GM23338 (cell line): ENCODE measurements at regions not wholly inside any gene's neighbourhood (a gene's known extent, or its start where the extent isn't known, plus 50 kb on each side); places are given as distances from the start of the nearest gene placed in this dataset.

Experiments used
- ATAC-seq: fragments of 200-7000 bp; cut with Tn5 transposase; 3 replicates; pipeline ENCODE4 v1.9.1; 2020
- DNase-seq: peaks from one replicate; pipeline ENCODE4 v3.0.0-alpha.2; 2015; ENCODE audit warnings: low spot score
- H2AFZ ChIP-seq: fragments of 200-600 bp; sonication (generic); 2 replicates; pipeline ENCODE4 v1.8.0; 2016; ENCODE audit warnings: antibody characterized with exemption, mild to moderate bottlenecking, moderate library complexity
- H3F3A ChIP-seq: fragments of 200-600 bp; sonication (generic); replicated peaks from 2 replicates; pipeline ENCODE4 v1.8.0; 2017; ENCODE audit warnings: antibody characterized with exemption, mixed run types, low read depth
- H3K27ac ChIP-seq: fragments of 200-600 bp; sonication (generic); 2 replicates; pipeline ENCODE4 v1.6.1; 2016; ENCODE audit warnings: low read depth
- H3K27me3 ChIP-seq: fragments of 200-600 bp; sonication (generic); 2 replicates; pipeline ENCODE4 v1.8.0; 2016; ENCODE audit warnings: mild to moderate bottlenecking, mixed run types, moderate library complexity; ENCODE audit not compliant: insufficient read depth
- H3K36me3 ChIP-seq: fragments of 200-600 bp; sonication (generic); 2 replicates; pipeline ENCODE4 v1.8.0; 2016; ENCODE audit warnings: mild to moderate bottlenecking; ENCODE audit not compliant: insufficient read depth
- H3K4me1 ChIP-seq: fragments of 200-600 bp; sonication (generic); 2 replicates; pipeline ENCODE4 v1.8.0; 2016; ENCODE audit warnings: mild to moderate bottlenecking, moderate library complexity; ENCODE audit not compliant: insufficient read depth
- H3K4me2 ChIP-seq: fragments of 200-600 bp; sonication (generic); 2 replicates; pipeline ENCODE4 v1.7.1; 2017; ENCODE audit warnings: mixed run types
- H3K4me3 ChIP-seq: fragments of 200-600 bp; sonication (generic); 2 replicates; pipeline ENCODE4 v1.6.1; 2016; ENCODE audit warnings: mixed run types
- H3K79me2 ChIP-seq: fragments of 200-600 bp; sonication (generic); replicated peaks from 2 replicates; pipeline ENCODE4 v1.8.0; 2017; ENCODE audit warnings: mild to moderate bottlenecking; ENCODE audit not compliant: insufficient read depth
- H3K9me2 ChIP-seq: fragments of 200-600 bp; sonication (generic); 2 replicates; pipeline ENCODE4 v1.8.0; 2017; ENCODE audit not compliant: insufficient read depth
- H4K20me1 ChIP-seq: fragments of 200-600 bp; sonication (generic); replicated peaks from 2 replicates; pipeline ENCODE4 v1.8.0; 2017; ENCODE audit warnings: mild to moderate bottlenecking; ENCODE audit not compliant: insufficient read depth
- H3K27ac Mint-ChIP-seq: 2 replicates; pipeline ENCODE4 v1.8.0; 2020; ENCODE audit warnings: inconsistent platforms, mild to moderate bottlenecking, moderate library complexity, mixed read lengths
- H3K27me3 Mint-ChIP-seq: 3 replicates; pipeline ENCODE4 v1.8.0; 2022; ENCODE audit warnings: low read depth, mild to moderate bottlenecking, moderate library complexity, mixed read lengths, inconsistent platforms; ENCODE audit not compliant: insufficient read depth, poor library complexity
- H3K36me3 Mint-ChIP-seq: 3 replicates; pipeline ENCODE4 v1.8.0; 2021; ENCODE audit warnings: low read depth, mild to moderate bottlenecking, inconsistent platforms, moderate library complexity, mixed read lengths
- H3K4me1 Mint-ChIP-seq: 3 replicates; pipeline ENCODE4 v1.8.0; 2020; ENCODE audit warnings: mild to moderate bottlenecking, inconsistent platforms, mixed read lengths
- H3K4me3 Mint-ChIP-seq: 3 replicates; pipeline ENCODE4 v1.8.0; 2021; ENCODE audit warnings: moderate library complexity, mild to moderate bottlenecking, inconsistent platforms, mixed read lengths
- H3K9me3 Mint-ChIP-seq: 3 replicates; pipeline ENCODE4 v1.8.0; 2020; ENCODE audit warnings: moderate library complexity, mild to moderate bottlenecking, inconsistent platforms, mixed read lengths
- CREB1 ChIP-seq: fragments of 250-450 bp; sonication (Bioruptor Pico); IDR thresholded peaks from 2 replicates; pipeline ENCODE4 v1.5.0; 2020; ENCODE audit warnings: low read depth, mild to moderate bottlenecking, moderate library complexity
- EZH2 ChIP-seq: fragments of 200-600 bp; sonication (generic); IDR thresholded peaks from one replicate; pipeline ENCODE4 v1.8.0; 2017; ENCODE audit warnings: antibody characterized with exemption, mild to moderate bottlenecking, low read depth; ENCODE audit not compliant: unreplicated experiment
- EZH2phosphoT487 ChIP-seq: fragments of 200-600 bp; sonication (generic); IDR thresholded peaks from one replicate; pipeline ENCODE4 v1.8.1; 2018; ENCODE audit warnings: antibody characterized with exemption; ENCODE audit not compliant: unreplicated experiment
- JUNB ChIP-seq: IDR thresholded peaks from one replicate; pipeline ENCODE4 v1.6.1; 2016; ENCODE audit warnings: antibody characterized with exemption; ENCODE audit not compliant: unreplicated experiment
- NANOG ChIP-seq: IDR thresholded peaks from 2 replicates; pipeline ENCODE4 v1.6.1; 2016; ENCODE audit warnings: antibody characterized with exemption, borderline replicate concordance
- POLR2AphosphoS5 ChIP-seq: IDR thresholded peaks from 2 replicates; pipeline ENCODE4 v1.6.1; 2016; ENCODE audit warnings: antibody characterized with exemption, low read depth
- STAT1 ChIP-seq: IDR thresholded peaks from one replicate; pipeline ENCODE4 v1.6.1; 2016; ENCODE audit warnings: antibody characterized with exemption; ENCODE audit not compliant: unreplicated experiment
- ZNF114 ChIP-seq: fragments of 250-450 bp; sonication (Bioruptor Pico); IDR thresholded peaks from 2 replicates; pipeline ENCODE4 v1.5.0; 2020; ENCODE audit warnings: mild to moderate bottlenecking, moderate library complexity
- ZNF331 ChIP-seq: fragments of 250-450 bp; sonication (Bioruptor Pico); IDR thresholded peaks from 2 replicates; pipeline ENCODE4 v1.5.0; 2020; ENCODE audit warnings: low read depth, mild to moderate bottlenecking, moderate library complexity
- TF ChIP-seq, protein P1 (sequence below), 2 experiments: fragments of 200-600 bp in 1 of 2; sonication (generic) in 1 of 2; conservative IDR thresholded peaks; 2 replicates each; pipeline versions ENCODE4 v1.5.1 to v1.6.1; 2016 to 2017; ENCODE audit warnings: antibody characterized with exemption in 2 of 2, low read depth in 2 of 2, mild to moderate bottlenecking in 2 of 2, moderate library complexity in 1 of 2
- TF ChIP-seq, protein P2 (sequence below): fragments of 250-450 bp; sonication (Bioruptor Pico); IDR thresholded peaks from 2 replicates; pipeline ENCODE4 v1.5.0; 2020; ENCODE audit warnings: mild to moderate bottlenecking, moderate library complexity
- TF ChIP-seq, protein P3 (sequence below): IDR thresholded peaks from 2 replicates; pipeline ENCODE4 v1.6.1; 2016; ENCODE audit warnings: antibody characterized with exemption
- TF ChIP-seq, protein P4 (sequence below): IDR thresholded peaks from one replicate; pipeline ENCODE4 v1.6.1; 2018; ENCODE audit warnings: antibody characterized with exemption; ENCODE audit not compliant: unreplicated experiment

DNA sequence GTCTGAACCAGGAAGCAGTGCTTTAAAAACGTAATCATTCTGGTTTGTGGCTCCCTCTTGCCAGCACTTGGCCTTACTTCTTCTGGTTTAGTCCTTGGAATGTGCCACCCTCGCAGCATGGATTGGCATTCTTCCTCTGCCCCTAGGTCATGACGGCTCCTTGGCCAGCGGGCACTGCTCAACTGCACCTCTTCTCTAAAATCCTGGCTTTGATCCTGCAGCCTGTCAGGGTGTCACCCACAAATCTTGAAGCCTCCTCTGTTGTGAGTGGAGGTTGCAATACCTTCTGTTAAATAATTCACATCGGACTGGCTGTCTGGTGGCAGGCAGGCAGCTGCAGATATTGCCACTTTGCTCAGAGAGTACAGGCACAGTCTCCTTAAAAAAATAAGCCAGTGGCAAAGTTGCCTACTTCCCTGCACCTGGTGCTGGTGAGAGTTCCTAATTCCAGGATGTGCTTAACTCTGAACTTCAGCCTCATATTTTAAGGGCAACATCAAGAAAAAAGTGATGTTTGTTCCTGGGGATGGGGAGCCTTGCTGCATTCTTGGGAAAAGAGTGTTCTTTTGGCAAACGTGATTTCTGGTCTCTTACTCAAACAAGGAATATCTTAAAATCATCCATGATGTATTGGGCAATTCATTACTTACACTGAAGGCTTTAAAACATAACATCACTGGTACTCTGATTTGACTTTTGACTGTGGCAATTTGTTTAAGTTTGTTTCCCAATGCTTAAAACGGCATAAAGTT is 179.8 kb downstream of the FOXA2 start:
- H3K4me2 ChIP-seq = no peak overlapping the region; the same call in 1 of the 2 replicates
- peaks cover 5% of the 10 kb centered on the region for H3K27me3 Mint-ChIP-seq
- DNase-seq = no peak
- H3K27ac Mint-ChIP-seq = no peak overlapping the region
- H3K27ac ChIP-seq = no peak overlapping the region
- H3K9me3 Mint-ChIP-seq = no peaks in the 10 kb centered on the region
- no peak for ATAC-seq
- H3K27me3 ChIP-seq = peaks cover 15% of the 10 kb centered on the region
- H3K4me3 Mint-ChIP-seq = no peak overlapping the region
- no peaks in the 10 kb centered on the region for H3K36me3 ChIP-seq
- H3K4me3 ChIP-seq = no peak overlapping the region
- H3K36me3 Mint-ChIP-seq = no peaks in the 10 kb centered on the region
- peaks cover 30% of the 10 kb centered on the region for H3K4me1 ChIP-seq
- TF ChIP-seq, protein P1, sequence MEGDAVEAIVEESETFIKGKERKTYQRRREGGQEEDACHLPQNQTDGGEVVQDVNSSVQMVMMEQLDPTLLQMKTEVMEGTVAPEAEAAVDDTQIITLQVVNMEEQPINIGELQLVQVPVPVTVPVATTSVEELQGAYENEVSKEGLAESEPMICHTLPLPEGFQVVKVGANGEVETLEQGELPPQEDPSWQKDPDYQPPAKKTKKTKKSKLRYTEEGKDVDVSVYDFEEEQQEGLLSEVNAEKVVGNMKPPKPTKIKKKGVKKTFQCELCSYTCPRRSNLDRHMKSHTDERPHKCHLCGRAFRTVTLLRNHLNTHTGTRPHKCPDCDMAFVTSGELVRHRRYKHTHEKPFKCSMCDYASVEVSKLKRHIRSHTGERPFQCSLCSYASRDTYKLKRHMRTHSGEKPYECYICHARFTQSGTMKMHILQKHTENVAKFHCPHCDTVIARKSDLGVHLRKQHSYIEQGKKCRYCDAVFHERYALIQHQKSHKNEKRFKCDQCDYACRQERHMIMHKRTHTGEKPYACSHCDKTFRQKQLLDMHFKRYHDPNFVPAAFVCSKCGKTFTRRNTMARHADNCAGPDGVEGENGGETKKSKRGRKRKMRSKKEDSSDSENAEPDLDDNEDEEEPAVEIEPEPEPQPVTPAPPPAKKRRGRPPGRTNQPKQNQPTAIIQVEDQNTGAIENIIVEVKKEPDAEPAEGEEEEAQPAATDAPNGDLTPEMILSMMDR (conservative IDR thresholded peaks at IDR 0.05; ENCODE audit: low read depth in 2 of 2) = no peak
- TF ChIP-seq JUNB (no peak), ZNF114 (no peak), CREB1 (CRISPR knock-in tag) (no peak), STAT1 (no peak), POLR2AphosphoS5 (no peak), EZH2phosphoT487 (no peak), EZH2 (no peak), ZNF331 (CRISPR knock-in tag) (no peak), NANOG (no peak)
- TF ChIP-seq, protein P2, sequence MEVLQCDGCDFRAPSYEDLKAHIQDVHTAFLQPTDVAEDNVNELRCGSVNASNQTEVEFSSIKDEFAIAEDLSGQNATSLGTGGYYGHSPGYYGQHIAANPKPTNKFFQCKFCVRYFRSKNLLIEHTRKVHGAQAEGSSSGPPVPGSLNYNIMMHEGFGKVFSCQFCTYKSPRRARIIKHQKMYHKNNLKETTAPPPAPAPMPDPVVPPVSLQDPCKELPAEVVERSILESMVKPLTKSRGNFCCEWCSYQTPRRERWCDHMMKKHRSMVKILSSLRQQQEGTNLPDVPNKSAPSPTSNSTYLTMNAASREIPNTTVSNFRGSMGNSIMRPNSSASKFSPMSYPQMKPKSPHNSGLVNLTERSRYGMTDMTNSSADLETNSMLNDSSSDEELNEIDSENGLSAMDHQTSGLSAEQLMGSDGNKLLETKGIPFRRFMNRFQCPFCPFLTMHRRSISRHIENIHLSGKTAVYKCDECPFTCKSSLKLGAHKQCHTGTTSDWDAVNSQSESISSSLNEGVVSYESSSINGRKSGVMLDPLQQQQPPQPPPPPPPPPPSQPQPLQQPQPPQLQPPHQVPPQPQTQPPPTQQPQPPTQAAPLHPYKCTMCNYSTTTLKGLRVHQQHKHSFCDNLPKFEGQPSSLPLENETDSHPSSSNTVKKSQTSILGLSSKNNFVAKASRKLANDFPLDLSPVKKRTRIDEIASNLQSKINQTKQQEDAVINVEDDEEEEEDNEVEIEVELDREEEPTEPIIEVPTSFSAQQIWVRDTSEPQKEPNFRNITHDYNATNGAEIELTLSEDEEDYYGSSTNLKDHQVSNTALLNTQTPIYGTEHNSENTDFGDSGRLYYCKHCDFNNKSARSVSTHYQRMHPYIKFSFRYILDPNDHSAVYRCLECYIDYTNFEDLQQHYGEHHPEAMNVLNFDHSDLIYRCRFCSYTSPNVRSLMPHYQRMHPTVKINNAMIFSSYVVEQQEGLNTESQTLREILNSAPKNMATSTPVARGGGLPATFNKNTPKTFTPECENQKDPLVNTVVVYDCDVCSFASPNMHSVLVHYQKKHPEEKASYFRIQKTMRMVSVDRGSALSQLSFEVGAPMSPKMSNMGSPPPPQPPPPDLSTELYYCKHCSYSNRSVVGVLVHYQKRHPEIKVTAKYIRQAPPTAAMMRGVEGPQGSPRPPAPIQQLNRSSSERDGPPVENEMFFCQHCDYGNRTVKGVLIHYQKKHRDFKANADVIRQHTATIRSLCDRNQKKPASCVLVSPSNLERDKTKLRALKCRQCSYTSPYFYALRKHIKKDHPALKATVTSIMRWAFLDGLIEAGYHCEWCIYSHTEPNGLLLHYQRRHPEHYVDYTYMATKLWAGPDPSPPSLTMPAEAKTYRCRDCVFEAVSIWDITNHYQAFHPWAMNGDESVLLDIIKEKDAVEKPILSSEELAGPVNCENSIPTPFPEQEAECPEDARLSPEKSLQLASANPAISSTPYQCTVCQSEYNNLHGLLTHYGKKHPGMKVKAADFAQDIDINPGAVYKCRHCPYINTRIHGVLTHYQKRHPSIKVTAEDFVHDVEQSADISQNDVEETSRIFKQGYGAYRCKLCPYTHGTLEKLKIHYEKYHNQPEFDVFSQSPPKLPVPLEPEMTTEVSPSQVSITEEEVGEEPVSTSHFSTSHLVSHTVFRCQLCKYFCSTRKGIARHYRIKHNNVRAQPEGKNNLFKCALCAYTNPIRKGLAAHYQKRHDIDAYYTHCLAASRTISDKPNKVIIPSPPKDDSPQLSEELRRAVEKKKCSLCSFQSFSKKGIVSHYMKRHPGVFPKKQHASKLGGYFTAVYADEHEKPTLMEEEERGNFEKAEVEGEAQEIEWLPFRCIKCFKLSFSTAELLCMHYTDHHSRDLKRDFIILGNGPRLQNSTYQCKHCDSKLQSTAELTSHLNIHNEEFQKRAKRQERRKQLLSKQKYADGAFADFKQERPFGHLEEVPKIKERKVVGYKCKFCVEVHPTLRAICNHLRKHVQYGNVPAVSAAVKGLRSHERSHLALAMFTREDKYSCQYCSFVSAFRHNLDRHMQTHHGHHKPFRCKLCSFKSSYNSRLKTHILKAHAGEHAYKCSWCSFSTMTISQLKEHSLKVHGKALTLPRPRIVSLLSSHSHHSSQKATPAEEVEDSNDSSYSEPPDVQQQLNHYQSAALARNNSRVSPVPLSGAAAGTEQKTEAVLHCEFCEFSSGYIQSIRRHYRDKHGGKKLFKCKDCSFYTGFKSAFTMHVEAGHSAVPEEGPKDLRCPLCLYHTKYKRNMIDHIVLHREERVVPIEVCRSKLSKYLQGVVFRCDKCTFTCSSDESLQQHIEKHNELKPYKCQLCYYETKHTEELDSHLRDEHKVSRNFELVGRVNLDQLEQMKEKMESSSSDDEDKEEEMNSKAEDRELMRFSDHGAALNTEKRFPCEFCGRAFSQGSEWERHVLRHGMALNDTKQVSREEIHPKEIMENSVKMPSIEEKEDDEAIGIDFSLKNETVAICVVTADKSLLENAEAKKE (CRISPR knock-in tag) = no peak
- TF ChIP-seq, protein P3, sequence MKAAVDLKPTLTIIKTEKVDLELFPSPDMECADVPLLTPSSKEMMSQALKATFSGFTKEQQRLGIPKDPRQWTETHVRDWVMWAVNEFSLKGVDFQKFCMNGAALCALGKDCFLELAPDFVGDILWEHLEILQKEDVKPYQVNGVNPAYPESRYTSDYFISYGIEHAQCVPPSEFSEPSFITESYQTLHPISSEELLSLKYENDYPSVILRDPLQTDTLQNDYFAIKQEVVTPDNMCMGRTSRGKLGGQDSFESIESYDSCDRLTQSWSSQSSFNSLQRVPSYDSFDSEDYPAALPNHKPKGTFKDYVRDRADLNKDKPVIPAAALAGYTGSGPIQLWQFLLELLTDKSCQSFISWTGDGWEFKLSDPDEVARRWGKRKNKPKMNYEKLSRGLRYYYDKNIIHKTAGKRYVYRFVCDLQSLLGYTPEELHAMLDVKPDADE = no peak
- TF ChIP-seq, protein P4, sequence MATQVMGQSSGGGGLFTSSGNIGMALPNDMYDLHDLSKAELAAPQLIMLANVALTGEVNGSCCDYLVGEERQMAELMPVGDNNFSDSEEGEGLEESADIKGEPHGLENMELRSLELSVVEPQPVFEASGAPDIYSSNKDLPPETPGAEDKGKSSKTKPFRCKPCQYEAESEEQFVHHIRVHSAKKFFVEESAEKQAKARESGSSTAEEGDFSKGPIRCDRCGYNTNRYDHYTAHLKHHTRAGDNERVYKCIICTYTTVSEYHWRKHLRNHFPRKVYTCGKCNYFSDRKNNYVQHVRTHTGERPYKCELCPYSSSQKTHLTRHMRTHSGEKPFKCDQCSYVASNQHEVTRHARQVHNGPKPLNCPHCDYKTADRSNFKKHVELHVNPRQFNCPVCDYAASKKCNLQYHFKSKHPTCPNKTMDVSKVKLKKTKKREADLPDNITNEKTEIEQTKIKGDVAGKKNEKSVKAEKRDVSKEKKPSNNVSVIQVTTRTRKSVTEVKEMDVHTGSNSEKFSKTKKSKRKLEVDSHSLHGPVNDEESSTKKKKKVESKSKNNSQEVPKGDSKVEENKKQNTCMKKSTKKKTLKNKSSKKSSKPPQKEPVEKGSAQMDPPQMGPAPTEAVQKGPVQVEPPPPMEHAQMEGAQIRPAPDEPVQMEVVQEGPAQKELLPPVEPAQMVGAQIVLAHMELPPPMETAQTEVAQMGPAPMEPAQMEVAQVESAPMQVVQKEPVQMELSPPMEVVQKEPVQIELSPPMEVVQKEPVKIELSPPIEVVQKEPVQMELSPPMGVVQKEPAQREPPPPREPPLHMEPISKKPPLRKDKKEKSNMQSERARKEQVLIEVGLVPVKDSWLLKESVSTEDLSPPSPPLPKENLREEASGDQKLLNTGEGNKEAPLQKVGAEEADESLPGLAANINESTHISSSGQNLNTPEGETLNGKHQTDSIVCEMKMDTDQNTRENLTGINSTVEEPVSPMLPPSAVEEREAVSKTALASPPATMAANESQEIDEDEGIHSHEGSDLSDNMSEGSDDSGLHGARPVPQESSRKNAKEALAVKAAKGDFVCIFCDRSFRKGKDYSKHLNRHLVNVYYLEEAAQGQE = no peak
- H3K9me2 ChIP-seq = no peaks in the 10 kb centered on the region; the same call in 1 of the 2 replicates
- H3K79me2 ChIP-seq = no peaks in the 10 kb centered on the region
- H4K20me1 ChIP-seq = no peaks in the 10 kb centered on the region
- peaks cover 25% of the 10 kb centered on the region for H3K4me1 Mint-ChIP-seq
- H2AFZ ChIP-seq = no peak overlapping the region
- no peaks in the 10 kb centered on the region; the same call in 1 of the 2 replicates for H3F3A ChIP-seq
